OCI-LY3 (cell line): ENCODE measurements at regions not wholly inside any gene's neighbourhood (a gene's known extent, or its start where the extent isn't known, plus 50 kb on each side); places are given as distances from the start of the nearest gene placed in this dataset.

ENCODE experiments used
- H2AFZ ChIP-seq: fragments of 200-600, 300-600 bp; shearing (Covaris generic); 2 replicates; pipeline ENCODE4 v1.6.0; 2014; ENCODE audit warnings: antibody characterized with exemption, low read depth, low read length
- H3K27ac ChIP-seq: fragments of 200-600, 300-600 bp; sonication (generic); 2 replicates; pipeline ENCODE4 v1.5.1; 2014; ENCODE audit warnings: mild to moderate bottlenecking, low read length, moderate library complexity, mixed read lengths
- H3K27me3 ChIP-seq: fragments of 200-600, 300-600 bp; sonication (generic); 2 replicates; pipeline ENCODE4 v1.6.1; 2014; ENCODE audit warnings: low read depth, low read length, mixed read lengths
- H3K36me3 ChIP-seq: fragments of 200-600, 300-600 bp; sonication (generic); replicated peaks from 2 replicates; pipeline ENCODE3; 2014; ENCODE audit warnings: low read depth, low read length, mixed read lengths
- H3K4me1 ChIP-seq: fragments of 300-600, 200-600 bp; sonication (generic); 2 replicates; pipeline ENCODE4 v1.6.1; 2014; ENCODE audit warnings: low read length, mixed read lengths
- H3K4me2 ChIP-seq: fragments of 200-600, 300-600 bp; sonication (generic); 2 replicates; pipeline ENCODE4 v1.6.1; 2014; ENCODE audit warnings: low read length, mixed read lengths
- H3K4me3 ChIP-seq: fragments of 300-600, 200-600 bp; sonication (generic); 2 replicates; pipeline ENCODE4 v1.5.1; 2014; ENCODE audit warnings: antibody characterized with exemption, mild to moderate bottlenecking, low read length, moderate library complexity
- H3K79me2 ChIP-seq: fragments of 300-600, 200-600 bp; shearing (Covaris generic); 2 replicates; pipeline ENCODE4 v1.6.1; 2014; ENCODE audit warnings: mild to moderate bottlenecking, low read length, mixed read lengths
- H3K9ac ChIP-seq: fragments of 300-600, 200-600 bp; shearing (Covaris generic); 2 replicates; pipeline ENCODE4 v1.6.0; 2014; ENCODE audit warnings: mild to moderate bottlenecking, low read length, moderate library complexity
- H3K9me3 ChIP-seq: fragments of 200-600, 300-600 bp; shearing (Covaris generic); 2 replicates; pipeline ENCODE4 v1.6.1; 2014; ENCODE audit warnings: low read length, mixed read lengths; ENCODE audit not compliant: insufficient read depth
- H4K20me1 ChIP-seq: fragments of 200-600, 300-600 bp; sonication (generic); 2 replicates; pipeline ENCODE4 v1.6.1; 2016; ENCODE audit warnings: low read length, mixed read lengths; ENCODE audit not compliant: insufficient read depth
- EZH2phosphoT487 ChIP-seq: fragments of 200-600 bp; shearing (Covaris generic); IDR thresholded peaks from 2 replicates; pipeline ENCODE4 v1.6.1; 2018; ENCODE audit warnings: antibody characterized with exemption, mixed run types, low read depth
- TF ChIP-seq, protein P1 (sequence below): fragments of 200-600, 300-600 bp; sonication (generic); IDR thresholded peaks from 2 replicates; pipeline ENCODE4 v1.5.1; 2014; ENCODE audit warnings: antibody characterized with exemption, low read length, low read depth

GRCh38 chr3:77815467-77815866 is 775.6 kb downstream of the ROBO2 start:
- no peak overlapping the region for H3K27ac ChIP-seq

GRCh38 chr3:77816366-77816765 is 776.5 kb downstream of the ROBO2 start:
- no peak overlapping the region for H3K9ac ChIP-seq

More at GRCh38 chr3:77815467-77815866, 775.6 kb downstream of the ROBO2 start:
- H2AFZ ChIP-seq: peak overlapping the region; percentile 97
- TF ChIP-seq, protein P1, sequence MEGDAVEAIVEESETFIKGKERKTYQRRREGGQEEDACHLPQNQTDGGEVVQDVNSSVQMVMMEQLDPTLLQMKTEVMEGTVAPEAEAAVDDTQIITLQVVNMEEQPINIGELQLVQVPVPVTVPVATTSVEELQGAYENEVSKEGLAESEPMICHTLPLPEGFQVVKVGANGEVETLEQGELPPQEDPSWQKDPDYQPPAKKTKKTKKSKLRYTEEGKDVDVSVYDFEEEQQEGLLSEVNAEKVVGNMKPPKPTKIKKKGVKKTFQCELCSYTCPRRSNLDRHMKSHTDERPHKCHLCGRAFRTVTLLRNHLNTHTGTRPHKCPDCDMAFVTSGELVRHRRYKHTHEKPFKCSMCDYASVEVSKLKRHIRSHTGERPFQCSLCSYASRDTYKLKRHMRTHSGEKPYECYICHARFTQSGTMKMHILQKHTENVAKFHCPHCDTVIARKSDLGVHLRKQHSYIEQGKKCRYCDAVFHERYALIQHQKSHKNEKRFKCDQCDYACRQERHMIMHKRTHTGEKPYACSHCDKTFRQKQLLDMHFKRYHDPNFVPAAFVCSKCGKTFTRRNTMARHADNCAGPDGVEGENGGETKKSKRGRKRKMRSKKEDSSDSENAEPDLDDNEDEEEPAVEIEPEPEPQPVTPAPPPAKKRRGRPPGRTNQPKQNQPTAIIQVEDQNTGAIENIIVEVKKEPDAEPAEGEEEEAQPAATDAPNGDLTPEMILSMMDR: peak; percentile 81
- TF ChIP-seq EZH2phosphoT487: no peak
- no peaks in the 10 kb centered on the region for H3K9me3 ChIP-seq
- peaks cover 4% of the 10 kb centered on the region; the same call in 1 of the 2 replicates for H3K4me1 ChIP-seq
- no peaks in the 10 kb centered on the region for H3K27me3 ChIP-seq
- peak overlapping the region; percentile 39; the same call in 1 of the 2 replicates for H3K4me3 ChIP-seq
- H4K20me1 ChIP-seq: no peaks in the 10 kb centered on the region
- H3K4me2 ChIP-seq: peak overlapping the region; percentile 61
- no peak overlapping the region for H3K9ac ChIP-seq
- no peaks in the 10 kb centered on the region for H3K79me2 ChIP-seq
- no peaks in the 10 kb centered on the region for H3K36me3 ChIP-seq

GRCh38 chr3:77825001-77825827 is 785.3 kb downstream of the ROBO2 start:
- no peaks in the 10 kb centered on the region for H3K36me3 ChIP-seq
- no peak overlapping the region for H3K4me2 ChIP-seq
- no peak overlapping the region for H3K9ac ChIP-seq
- H3K79me2 ChIP-seq: no peaks in the 10 kb centered on the region
- 0 out of 2 replicates have a peak, but pooled peaks cover 3% of the 10 kb centered on the region for H3K9me3 ChIP-seq
- H4K20me1 ChIP-seq: no peaks in the 10 kb centered on the region
- no peak overlapping the region for H3K4me3 ChIP-seq
- no peak overlapping the region for H3K27ac ChIP-seq
- H3K4me1 ChIP-seq: peaks cover 2% of the 10 kb centered on the region; the same call in 1 of the 2 replicates
- TF ChIP-seq EZH2phosphoT487: no peak
- TF ChIP-seq, protein P1: no peak
- no peaks in the 10 kb centered on the region for H3K27me3 ChIP-seq
- H2AFZ ChIP-seq: no peak overlapping the region

More at GRCh38 chr3:77816366-77816765, 776.5 kb downstream of the ROBO2 start:
- H3K4me1 ChIP-seq: peaks cover 4% of the 10 kb centered on the region; the same call in 1 of the 2 replicates
- H2AFZ ChIP-seq: no peak overlapping the region
- no peak overlapping the region for H3K4me2 ChIP-seq
- H3K36me3 ChIP-seq: no peaks in the 10 kb centered on the region
- no peak overlapping the region for H3K27ac ChIP-seq
- no peaks in the 10 kb centered on the region for H4K20me1 ChIP-seq
- no peaks in the 10 kb centered on the region for H3K27me3 ChIP-seq
- no peak overlapping the region for H3K4me3 ChIP-seq
- no peak for TF ChIP-seq EZH2phosphoT487
- TF ChIP-seq, protein P1: no peak
- no peaks in the 10 kb centered on the region for H3K79me2 ChIP-seq
- no peaks in the 10 kb centered on the region for H3K9me3 ChIP-seq

DNA sequence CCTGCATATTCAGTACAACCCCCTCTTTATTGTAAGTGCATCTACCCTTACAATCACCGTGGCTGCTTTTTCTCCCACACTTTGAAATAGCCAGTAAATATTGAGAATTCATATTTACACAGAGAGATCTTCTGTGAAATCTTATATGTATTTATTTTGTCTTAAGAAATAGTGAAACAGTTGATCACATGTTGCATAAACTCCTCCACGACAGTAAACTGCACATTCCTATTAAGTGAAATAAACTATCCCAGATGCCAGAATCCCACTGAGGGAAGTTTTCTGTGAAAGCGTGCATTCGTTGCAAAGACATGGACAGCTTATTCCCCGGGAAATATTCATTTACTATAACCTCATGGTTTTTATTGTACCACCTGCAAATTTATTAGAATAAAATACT is 796.0 kb downstream of the ROBO2 start:
- no peak for TF ChIP-seq EZH2phosphoT487
- TF ChIP-seq, protein P1: no peak
- Histone ChIP-seq H3K79me2 (no peaks in the 10 kb centered on the region), H3K9me3 (no peaks in the 10 kb centered on the region), H3K36me3 (no peaks in the 10 kb centered on the region), H4K20me1 (no peaks in the 10 kb centered on the region), H3K27ac (no peak overlapping the region), H3K4me3 (no peak overlapping the region), H3K27me3 (no peaks in the 10 kb centered on the region), H3K9ac (no peak overlapping the region), H3K4me2 (no peak overlapping the region), H3K4me1 (peaks cover 9% of the 10 kb centered on the region), H2AFZ (no peak overlapping the region)
